ENCODE measurements at regions not wholly inside any gene's neighbourhood (a gene's known extent, or its start where the extent isn't known, plus 50 kb on each side); places are given as distances from the start of the nearest gene placed in this dataset.

- Histone ChIP-seq H3K4me1 (no peaks in the 10 kb centered on the region), H3K36me3 (no peaks in the 10 kb centered on the region), H3K27me3 (replicated peaks in 1 of 7) (peaks cover 0 to 52% (median 0%) of the 10 kb centered on the region in 7 donors), H3K9me3 (peaks cover 0 to 2% (median 0%) of the 10 kb centered on the region in 8 donors), H3K4me3 (no peak overlapping the region), H3K27ac (no peak overlapping the region)
- intact Hi-C loops (cut with DNase I; ENCODE audit: low total_unique reads), result no loop called here
- TF ChIP-seq CTCF (IDR thresholded peaks at IDR 0.05 in 8 of 11, conservative IDR thresholded peaks at IDR 0.05 in 3 of 11) (no peak), POLR2A (IDR thresholded peaks at IDR 0.05) (no peak), POLR2AphosphoS5 (IDR thresholded peaks at IDR 0.05) (no peak)
- no peak for DNase-seq
- WGBS, 5 donors, result 51 to 59% (median 52%) methylated on average over 5 of the region's 5 CpGs
Observed at GRCh38 chr1:30242722-30243457, 480.5 kb downstream of the MATN1 start.

DNA sequence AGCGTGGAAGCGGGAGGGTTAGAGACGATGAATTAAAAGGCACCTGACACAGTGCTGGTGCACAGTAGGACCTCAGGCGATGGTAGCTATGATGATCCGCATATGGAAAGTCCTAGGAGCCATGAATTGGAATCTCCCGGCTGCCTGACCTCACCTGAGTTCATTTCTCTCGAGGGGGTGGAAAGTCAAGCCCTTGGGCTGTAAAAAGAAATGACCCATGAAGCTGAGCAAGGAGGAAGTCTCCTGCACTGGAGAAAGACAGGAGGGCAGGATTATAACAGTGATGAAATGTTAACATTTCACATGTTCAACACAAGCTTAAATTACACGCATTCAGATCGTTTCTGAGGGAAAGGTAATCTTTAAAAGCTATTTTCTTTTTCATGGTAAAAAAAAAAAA lies 481.2 kb downstream of the MATN1 start:
- TF ChIP-seq POLR2AphosphoS5 (IDR thresholded peaks at IDR 0.05) (no peak), POLR2A (IDR thresholded peaks at IDR 0.05) (no peak), CTCF (IDR thresholded peaks at IDR 0.05 in 8 of 11, conservative IDR thresholded peaks at IDR 0.05 in 3 of 11) (no peak)
- WGBS, 5 donors, result 68 to 75% (median 73%) methylated on average over 9 of the region's 9 CpGs
- H3K4me1 ChIP-seq, result no peaks in the 10 kb centered on the region
- no peaks in the 10 kb centered on the region for H3K36me3 ChIP-seq
- no peak overlapping the region for H3K27ac ChIP-seq
- H3K9me3 ChIP-seq, result peaks cover 0 to 5% (median 0%) of the 10 kb centered on the region in 8 donors
- no peak overlapping the region for H3K4me3 ChIP-seq
- H3K27me3 ChIP-seq (replicated peaks in 1 of 7), result peaks cover 0 to 50% (median 0%) of the 10 kb centered on the region in 7 donors
- intact Hi-C loops (cut with DNase I; ENCODE audit: low total_unique reads), result no loop called here
- no peak for DNase-seq

DNA sequence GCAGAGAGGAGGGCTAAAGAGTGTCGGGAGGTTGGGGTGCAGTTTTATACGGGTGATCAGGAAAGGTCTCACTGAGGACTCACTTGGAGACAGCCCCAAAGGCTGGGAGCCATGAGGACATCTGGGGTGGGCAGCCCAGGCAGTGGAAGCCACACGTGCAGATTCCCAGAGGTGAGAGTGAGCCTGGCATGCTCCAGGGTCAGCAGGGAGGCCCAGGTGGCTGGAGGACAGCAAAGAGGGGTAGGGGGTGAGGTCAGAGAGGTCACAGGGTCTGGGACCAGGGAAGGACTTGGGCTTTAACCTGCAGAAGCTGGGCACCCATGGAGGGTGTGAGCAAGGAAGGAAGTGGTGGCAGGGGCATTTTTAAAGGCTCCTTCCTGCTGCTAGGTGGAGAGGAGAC lies 481.7 kb downstream of the MATN1 start:
- Histone ChIP-seq H3K36me3 (no peaks in the 10 kb centered on the region), H3K4me1 (no peaks in the 10 kb centered on the region), H3K27me3 (replicated peaks in 1 of 7) (peaks cover 0 to 50% (median 0%) of the 10 kb centered on the region in 7 donors), H3K4me3 (no peak overlapping the region), H3K27ac (no peak overlapping the region), H3K9me3 (peaks cover 0 to 5% (median 0%) of the 10 kb centered on the region in 8 donors)
- DNase-seq, result no peak
- intact Hi-C loops (cut with DNase I; ENCODE audit: low total_unique reads), result no loop called here
- TF ChIP-seq POLR2AphosphoS5 (IDR thresholded peaks at IDR 0.05) (no peak), POLR2A (IDR thresholded peaks at IDR 0.05) (no peak), CTCF (IDR thresholded peaks at IDR 0.05 in 8 of 11, conservative IDR thresholded peaks at IDR 0.05 in 3 of 11) (no peak)
- WGBS, 5 donors, result 28 to 70% (median 57%) methylated on average over 3 of the region's 3 CpGs

- no peak for DNase-seq
- H3K4me1 ChIP-seq, result no peaks in the 10 kb centered on the region
- TF ChIP-seq POLR2AphosphoS5 (IDR thresholded peaks at IDR 0.05) (no peak), CTCF (IDR thresholded peaks at IDR 0.05 in 8 of 11, conservative IDR thresholded peaks at IDR 0.05 in 3 of 11) (no peak), POLR2A (IDR thresholded peaks at IDR 0.05) (no peak)
- H3K9me3 ChIP-seq, result peaks cover 0 to 5% (median 0%) of the 10 kb centered on the region in 8 donors
- H3K27me3 ChIP-seq (replicated peaks in 1 of 7), result peaks cover 0 to 40% (median 0%) of the 10 kb centered on the region in 7 donors
- H3K27ac ChIP-seq, result no peak overlapping the region
- WGBS, 5 donors, result 70 to 78% (median 73%) methylated on average over 7 of the region's 7 CpGs
- intact Hi-C loops (cut with DNase I; ENCODE audit: low total_unique reads), result no loop called here
- H3K4me3 ChIP-seq, result no peak overlapping the region
- no peaks in the 10 kb centered on the region for H3K36me3 ChIP-seq
Observed at GRCh38 chr1:30234091-30234490, 489.3 kb downstream of the MATN1 start.

Measured in spleen (tissue), 11 donors.